WI38 (cell line): ENCODE measurements at regions not wholly inside any gene's neighbourhood (a gene's known extent, or its start where the extent isn't known, plus 50 kb on each side); places are given as distances from the start of the nearest gene placed in this dataset.

Experiments
- H3K4me3 ChIP-seq: 2 replicates; pipeline ENCODE4 v1.5.1; 2011; ENCODE audit warnings: low read depth, mild to moderate bottlenecking, control low read depth, low read length
- TF ChIP-seq, protein P1 (sequence below): IDR thresholded peaks from 2 replicates; pipeline ENCODE4 v1.5.1; 2012; ENCODE audit warnings: low read depth, mild to moderate bottlenecking, control low read depth, low read length

DNA sequence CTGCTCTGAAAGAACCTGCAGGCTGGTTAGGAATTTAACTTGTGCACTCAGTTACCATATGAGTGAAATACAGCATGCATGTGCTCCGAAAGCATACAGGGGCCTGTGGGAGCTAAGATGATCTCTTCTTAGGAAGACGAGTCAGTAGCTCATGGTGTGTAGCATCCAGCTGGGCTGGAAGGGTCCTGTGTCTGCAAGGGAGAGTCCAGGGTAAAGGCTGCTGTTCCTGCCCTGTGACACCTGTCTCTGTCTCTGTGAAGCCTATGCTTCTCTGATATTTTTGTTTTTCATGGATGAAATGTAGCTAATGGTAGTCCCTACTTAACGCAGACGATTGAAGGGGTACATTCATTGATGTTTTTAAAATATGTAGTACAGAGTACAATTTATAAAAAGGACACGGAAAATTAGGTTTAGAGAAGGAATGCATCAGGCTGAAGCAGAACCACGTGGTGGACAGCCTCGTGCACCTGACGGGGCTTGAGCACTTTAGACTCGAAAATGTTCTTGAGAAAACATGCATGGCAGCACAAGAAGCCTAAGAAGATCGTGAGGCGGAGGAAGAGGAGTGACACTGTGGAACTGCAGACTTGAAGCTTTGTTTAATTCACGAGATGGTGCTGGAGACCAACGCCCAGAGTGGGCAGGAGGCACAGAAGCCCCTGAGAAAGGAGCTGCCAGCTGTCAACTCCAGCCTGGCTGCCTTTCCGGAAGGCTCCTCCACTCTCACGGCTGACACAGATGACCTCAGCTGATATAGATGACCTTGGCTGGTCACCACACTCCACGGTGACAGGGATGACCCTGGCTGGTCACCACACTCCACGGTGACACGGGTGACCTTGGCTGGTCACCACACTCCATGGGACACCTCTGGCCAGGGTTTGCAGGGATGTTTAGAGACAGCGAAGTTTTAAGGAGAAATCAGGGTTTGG is 110.6 kb downstream of the TMEM18 start:
- no peak overlapping the region for H3K4me3 ChIP-seq
- TF ChIP-seq, protein P1, sequence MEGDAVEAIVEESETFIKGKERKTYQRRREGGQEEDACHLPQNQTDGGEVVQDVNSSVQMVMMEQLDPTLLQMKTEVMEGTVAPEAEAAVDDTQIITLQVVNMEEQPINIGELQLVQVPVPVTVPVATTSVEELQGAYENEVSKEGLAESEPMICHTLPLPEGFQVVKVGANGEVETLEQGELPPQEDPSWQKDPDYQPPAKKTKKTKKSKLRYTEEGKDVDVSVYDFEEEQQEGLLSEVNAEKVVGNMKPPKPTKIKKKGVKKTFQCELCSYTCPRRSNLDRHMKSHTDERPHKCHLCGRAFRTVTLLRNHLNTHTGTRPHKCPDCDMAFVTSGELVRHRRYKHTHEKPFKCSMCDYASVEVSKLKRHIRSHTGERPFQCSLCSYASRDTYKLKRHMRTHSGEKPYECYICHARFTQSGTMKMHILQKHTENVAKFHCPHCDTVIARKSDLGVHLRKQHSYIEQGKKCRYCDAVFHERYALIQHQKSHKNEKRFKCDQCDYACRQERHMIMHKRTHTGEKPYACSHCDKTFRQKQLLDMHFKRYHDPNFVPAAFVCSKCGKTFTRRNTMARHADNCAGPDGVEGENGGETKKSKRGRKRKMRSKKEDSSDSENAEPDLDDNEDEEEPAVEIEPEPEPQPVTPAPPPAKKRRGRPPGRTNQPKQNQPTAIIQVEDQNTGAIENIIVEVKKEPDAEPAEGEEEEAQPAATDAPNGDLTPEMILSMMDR, result no peak

DNA sequence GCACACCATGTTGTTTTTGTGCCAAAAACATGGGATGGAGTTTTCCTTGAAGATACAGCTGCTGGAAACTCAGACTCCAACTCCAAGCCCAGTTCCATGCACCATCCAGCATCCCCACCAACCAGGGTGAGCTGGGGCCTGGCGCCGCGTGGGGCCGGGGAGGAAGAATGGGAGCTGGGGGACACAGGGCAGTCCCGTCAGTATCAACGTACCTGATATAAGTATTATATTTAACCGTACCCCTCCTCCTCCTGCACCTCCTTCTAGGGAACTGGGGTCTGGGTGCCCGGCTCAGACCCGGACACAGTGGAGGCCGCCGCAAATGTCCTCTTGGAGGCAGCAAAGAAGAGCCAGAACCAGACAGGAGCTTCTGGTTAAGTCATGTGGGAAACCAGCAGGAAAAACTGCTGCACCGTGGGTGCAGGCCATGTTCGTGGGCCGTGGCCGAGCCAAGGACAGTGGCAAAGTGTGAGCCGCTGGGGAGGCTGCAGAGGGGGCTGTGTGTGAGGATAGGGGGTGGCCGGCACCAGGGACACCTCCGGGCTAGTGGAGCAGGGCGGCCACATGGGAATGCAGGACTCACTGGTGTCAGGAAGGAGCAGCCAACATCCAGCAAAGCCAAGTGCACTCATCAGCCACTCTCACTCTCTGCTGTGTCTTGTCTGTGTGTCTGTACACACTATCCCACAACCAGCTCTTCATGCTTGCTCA is 112.6 kb downstream of the TMEM18 start:
- H3K4me3 ChIP-seq, result no peak overlapping the region
- TF ChIP-seq, protein P1, result no peak

DNA sequence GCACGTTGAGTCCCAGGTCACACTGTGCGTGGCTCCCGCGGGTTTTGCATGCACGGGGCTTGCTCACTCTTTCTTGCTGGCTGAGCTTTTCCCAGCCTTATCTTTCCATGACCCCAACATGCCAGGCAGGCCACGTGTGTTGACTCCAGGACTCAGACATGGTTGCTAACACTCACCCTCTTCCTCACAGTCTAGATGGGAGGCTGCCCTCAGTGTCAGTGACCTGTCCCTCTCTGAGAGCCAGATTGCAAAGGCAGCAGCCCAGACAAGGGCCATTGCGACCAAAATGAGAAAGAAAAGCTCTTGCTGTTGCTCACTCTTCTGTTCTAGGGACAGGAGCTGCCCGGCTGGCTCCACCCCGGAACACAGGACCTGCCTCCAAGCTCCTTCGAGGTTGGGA is 113.7 kb downstream of the TMEM18 start:
- TF ChIP-seq, protein P1, result no peak
- H3K4me3 ChIP-seq, result no peak overlapping the region

DNA sequence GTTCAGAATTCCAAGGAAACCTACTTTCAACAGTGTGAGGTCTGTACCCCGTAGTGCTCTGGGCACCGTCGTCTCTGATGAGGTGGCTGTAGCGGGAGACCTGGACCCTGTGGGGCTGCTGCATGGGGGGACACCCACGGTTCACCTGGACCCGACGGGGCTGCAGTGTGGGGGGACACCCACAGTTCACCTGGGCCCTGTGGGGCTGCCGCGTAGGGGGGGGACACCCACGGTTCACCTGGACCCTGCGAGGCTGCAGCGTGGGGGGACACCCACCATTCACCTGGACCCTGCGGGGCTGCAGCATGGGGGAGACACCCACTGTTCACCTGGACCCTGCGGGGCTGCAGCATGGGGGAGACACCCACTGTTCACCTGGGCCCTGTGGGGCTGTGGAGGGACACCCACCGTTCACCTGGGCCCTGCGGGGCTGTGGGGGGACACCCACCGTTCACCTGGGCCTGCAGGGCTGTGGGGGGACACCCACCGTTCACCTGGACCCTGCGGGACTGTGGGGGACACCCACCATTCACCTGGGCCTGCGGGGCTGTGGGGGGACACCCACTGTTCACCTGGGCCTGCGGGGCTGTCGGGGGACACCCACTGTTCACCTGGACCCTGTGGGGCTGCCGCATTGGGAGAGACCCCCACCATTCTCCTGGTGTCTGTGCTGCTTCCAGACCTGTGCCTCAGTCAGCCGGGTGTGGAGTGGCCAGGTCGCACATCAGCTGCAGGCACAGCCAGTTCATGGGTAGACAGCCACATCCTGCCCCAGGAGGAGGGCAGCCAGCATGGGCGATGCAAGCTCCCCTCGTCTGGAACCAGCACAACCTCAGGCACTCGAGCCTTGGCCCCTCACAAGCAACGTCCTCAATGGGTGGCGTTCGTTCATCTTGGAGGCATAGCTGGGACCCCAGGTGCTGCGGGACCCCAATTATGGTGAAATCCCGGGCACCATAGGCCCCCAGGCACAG is 114.5 kb downstream of the TMEM18 start:
- no peak overlapping the region for H3K4me3 ChIP-seq
- TF ChIP-seq, protein P1, result no peak

DNA sequence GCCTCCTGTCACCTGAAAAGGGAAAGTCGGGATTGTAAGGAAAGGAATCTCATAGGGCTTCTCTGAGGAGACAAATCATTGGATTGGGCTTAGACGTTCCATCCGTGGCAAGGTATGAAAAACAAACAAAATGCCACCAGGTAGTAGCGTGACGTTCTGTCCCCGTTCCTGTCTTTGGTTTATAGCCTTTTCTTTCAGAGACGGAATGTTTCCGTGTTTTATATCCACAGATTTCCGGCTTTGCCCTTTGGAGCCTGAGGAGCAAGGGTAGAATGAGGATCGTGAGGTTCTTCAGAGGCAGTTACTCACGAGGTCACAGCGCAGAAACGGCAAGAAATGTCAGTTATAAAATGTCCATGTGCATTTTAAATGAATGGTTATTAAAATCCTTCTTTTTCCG is 118.3 kb downstream of the TMEM18 start:
- TF ChIP-seq, protein P1, result no peak

DNA sequence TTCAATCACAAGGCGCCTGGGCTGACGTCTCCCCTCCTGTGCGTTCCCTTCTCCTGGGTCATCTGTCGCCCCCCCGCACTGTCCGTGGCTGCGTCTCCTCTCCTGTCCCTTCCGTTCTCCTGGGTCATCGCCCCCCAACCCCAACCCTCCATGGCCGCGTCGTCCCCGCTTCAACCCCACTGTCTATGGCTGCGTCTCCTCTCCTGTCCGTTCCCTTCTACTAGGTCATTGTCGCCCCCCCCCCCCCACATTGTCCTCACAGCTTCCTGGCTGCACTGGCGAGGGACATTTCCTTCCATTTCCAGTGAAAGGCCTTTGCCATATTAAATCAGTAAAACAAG is 118.9 kb downstream of the TMEM18 start:
- TF ChIP-seq, protein P1, result no peak
- H3K4me3 ChIP-seq, result no peak overlapping the region

More for the DNA sequence above, 118.3 kb downstream of the TMEM18 start:
- H3K4me3 ChIP-seq, result no peak overlapping the region
